Ishikawa (cell line): ENCODE measurements at regions not wholly inside any gene's neighbourhood (a gene's known extent, or its start where the extent isn't known, plus 50 kb on each side); places are given as distances from the start of the nearest gene placed in this dataset.

Source experiments
- CEBPB ChIP-seq: IDR thresholded peaks from 2 replicates; pipeline ENCODE4 v1.6.1; 2012
- CREB1 ChIP-seq: IDR thresholded peaks from 2 replicates; pipeline ENCODE4 v1.6.1; 2012; ENCODE audit warnings: low read depth
- EGR1 ChIP-seq: IDR thresholded peaks from 2 replicates; pipeline ENCODE4 v1.6.1; 2012
- EP300 ChIP-seq: IDR thresholded peaks from 2 replicates; pipeline ENCODE4 v1.6.1; 2012; ENCODE audit warnings: borderline replicate concordance
- FOXM1 ChIP-seq: IDR thresholded peaks from 2 replicates; pipeline ENCODE4 v1.6.1; 2012; ENCODE audit warnings: low read depth, borderline replicate concordance
- NFIC ChIP-seq: IDR thresholded peaks from 2 replicates; pipeline ENCODE4 v1.6.1; 2012
- RAD21 ChIP-seq: IDR thresholded peaks from 2 replicates; pipeline ENCODE4 v1.6.1; 2012; ENCODE audit warnings: low read depth
- TAF1 ChIP-seq: IDR thresholded peaks from 2 replicates; pipeline ENCODE4 v1.6.1; 2012; ENCODE audit warnings: low read depth, mild to moderate bottlenecking
- TCF12 ChIP-seq: IDR thresholded peaks from 2 replicates; pipeline ENCODE4 v1.6.1; 2012; ENCODE audit warnings: low read depth
- TEAD4 ChIP-seq: IDR thresholded peaks from 2 replicates; pipeline ENCODE4 v1.6.1; 2012
- YY1 ChIP-seq: IDR thresholded peaks from 2 replicates; pipeline ENCODE4 v1.6.1; 2012; ENCODE audit warnings: low read depth
- ZBTB7A ChIP-seq: IDR thresholded peaks from 2 replicates; pipeline ENCODE4 v1.6.1; 2012; ENCODE audit warnings: low read depth
- TF ChIP-seq, protein P1 (sequence below): IDR thresholded peaks from 2 replicates; pipeline ENCODE4 v1.6.1; 2012
- TF ChIP-seq, protein P2 (sequence below): IDR thresholded peaks from 2 replicates; pipeline ENCODE4 v1.6.1; 2012
- TF ChIP-seq, protein P3 (sequence below): IDR thresholded peaks from 2 replicates; pipeline ENCODE4 v1.6.1; 2012; ENCODE audit warnings: low read depth, mild to moderate bottlenecking

DNA sequence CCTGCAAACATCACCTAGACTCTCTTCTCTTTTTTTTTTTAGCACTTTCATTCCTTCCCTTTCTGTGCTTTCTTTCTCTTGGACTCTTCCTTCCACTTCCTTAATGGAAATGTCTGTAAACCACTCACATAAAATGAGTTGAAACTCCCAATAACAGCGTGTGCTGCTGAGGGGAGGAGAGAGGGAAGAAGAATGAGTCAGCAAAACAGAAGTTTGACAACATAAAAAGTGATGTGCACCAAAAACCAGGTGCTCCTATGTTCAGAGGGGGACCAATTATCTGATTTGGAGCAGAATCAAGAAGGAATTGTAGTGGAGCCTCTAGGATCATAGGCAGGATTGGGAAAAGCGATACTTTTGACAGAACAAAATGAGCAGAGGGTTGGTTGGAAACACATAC lies 712.1 kb upstream of the IGFBP3 start:
- TF ChIP-seq TEAD4 (no peak), RAD21 (no peak)

DNA sequence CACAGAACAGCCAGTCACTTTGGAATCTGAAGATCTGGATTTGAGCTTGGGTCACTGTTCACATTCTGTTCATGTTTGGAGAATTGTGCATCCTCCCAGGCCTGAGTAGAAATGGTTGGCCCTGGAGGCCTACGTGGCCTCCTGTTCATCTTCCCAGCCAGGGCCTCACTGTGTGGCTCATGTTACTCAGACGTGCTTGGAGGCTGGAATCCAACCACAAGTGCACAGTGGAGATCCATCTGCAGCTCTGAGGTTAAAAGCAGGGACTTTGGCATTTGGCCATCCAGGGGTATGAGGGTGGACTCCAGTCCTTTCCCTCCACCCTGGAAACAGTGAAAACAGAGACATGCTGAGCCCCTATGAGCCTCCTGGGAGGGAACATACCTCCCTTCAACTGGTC lies 709.0 kb upstream of the IGFBP3 start:
- TF ChIP-seq NFIC, result no peak
- TF ChIP-seq TCF12, result no peak
- no peak for TF ChIP-seq EGR1

DNA sequence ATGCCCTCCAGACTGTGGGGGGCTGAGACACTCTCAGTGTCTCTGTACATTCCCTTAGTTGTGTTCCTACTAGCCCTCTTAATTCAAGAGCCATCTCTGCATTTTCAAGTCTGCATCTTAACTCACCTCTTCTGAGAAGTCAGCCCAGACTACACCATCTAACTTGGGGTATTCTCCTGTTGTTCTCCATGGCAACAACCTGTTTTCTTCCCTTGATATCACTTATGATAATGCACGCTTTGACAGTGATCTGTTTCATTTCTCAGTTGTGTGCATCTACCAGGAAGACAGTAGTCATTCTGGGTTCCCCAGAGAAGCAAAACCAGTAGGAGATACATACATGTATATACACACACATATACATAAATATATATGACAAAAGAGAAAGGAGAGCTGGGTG lies 707.3 kb upstream of the IGFBP3 start:
- TF ChIP-seq CEBPB (no peak), EP300 (no peak), CREB1 (no peak), NFIC (no peak), TAF1 (no peak), ZBTB7A (no peak), YY1 (no peak), TCF12 (no peak), FOXM1 (no peak), RAD21 (no peak), TEAD4 (no peak), EGR1 (no peak)
- TF ChIP-seq, protein P1, sequence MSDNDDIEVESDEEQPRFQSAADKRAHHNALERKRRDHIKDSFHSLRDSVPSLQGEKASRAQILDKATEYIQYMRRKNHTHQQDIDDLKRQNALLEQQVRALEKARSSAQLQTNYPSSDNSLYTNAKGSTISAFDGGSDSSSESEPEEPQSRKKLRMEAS, result no peak
- TF ChIP-seq, protein P2, sequence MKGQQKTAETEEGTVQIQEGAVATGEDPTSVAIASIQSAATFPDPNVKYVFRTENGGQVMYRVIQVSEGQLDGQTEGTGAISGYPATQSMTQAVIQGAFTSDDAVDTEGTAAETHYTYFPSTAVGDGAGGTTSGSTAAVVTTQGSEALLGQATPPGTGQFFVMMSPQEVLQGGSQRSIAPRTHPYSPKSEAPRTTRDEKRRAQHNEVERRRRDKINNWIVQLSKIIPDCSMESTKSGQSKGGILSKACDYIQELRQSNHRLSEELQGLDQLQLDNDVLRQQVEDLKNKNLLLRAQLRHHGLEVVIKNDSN, result no peak
- TF ChIP-seq, protein P3, sequence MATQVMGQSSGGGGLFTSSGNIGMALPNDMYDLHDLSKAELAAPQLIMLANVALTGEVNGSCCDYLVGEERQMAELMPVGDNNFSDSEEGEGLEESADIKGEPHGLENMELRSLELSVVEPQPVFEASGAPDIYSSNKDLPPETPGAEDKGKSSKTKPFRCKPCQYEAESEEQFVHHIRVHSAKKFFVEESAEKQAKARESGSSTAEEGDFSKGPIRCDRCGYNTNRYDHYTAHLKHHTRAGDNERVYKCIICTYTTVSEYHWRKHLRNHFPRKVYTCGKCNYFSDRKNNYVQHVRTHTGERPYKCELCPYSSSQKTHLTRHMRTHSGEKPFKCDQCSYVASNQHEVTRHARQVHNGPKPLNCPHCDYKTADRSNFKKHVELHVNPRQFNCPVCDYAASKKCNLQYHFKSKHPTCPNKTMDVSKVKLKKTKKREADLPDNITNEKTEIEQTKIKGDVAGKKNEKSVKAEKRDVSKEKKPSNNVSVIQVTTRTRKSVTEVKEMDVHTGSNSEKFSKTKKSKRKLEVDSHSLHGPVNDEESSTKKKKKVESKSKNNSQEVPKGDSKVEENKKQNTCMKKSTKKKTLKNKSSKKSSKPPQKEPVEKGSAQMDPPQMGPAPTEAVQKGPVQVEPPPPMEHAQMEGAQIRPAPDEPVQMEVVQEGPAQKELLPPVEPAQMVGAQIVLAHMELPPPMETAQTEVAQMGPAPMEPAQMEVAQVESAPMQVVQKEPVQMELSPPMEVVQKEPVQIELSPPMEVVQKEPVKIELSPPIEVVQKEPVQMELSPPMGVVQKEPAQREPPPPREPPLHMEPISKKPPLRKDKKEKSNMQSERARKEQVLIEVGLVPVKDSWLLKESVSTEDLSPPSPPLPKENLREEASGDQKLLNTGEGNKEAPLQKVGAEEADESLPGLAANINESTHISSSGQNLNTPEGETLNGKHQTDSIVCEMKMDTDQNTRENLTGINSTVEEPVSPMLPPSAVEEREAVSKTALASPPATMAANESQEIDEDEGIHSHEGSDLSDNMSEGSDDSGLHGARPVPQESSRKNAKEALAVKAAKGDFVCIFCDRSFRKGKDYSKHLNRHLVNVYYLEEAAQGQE, result no peak

DNA sequence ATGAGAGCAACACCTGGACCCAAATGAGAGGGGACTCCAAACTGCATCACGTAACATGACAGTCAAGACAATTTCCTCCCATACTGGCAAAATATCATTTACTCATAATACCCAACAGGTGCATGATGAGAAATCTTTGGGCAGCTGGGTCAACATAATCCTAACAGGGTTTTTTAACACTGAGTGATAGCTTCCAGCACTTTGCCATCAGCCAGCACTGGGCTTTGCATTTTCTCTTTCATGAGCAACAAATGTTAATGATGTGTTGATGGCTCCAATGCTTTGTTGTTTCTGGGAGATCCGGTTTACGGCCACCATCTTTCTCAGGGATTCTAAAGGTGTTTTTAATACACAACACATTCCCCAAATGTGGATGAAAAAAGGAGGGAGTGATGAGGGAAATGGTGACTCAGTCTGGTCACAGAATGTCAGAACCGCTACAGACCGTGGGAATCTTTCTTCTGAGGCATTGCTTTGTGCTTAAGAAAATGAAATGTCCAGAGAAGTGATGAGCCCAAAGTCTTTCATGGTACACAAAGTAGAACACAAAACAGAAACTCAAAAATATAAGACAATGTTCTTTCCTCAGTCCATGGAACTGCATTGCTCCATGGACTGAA lies 705.7 kb upstream of the IGFBP3 start:
- TF ChIP-seq ZBTB7A, result no peak
- no peak for TF ChIP-seq TCF12
- TF ChIP-seq, protein P3, result no peak
- no peak for TF ChIP-seq RAD21
- TF ChIP-seq, protein P1, result no peak
- TF ChIP-seq CEBPB, result no peak
- no peak for TF ChIP-seq NFIC
- TF ChIP-seq, protein P2, result no peak
- no peak for TF ChIP-seq TAF1

DNA sequence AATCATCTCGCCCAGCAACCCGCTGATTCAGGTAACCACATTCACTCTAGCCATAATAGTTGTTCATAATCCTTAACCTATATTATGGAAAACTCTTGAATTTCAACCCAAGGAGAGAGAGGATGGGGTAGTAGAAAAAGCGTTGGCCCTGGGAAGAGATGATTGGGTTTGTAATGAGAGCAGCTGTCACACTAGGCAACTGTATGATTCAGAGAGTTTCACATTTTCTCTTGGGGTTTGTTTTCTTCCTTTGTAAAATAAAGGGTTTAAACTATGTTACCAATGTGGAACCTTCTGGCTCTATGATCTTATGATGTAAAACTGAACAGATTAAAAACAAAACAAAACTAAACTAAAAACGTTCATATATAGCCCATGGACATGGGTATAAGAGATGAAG lies 705.2 kb upstream of the IGFBP3 start:
- no peak for TF ChIP-seq ZBTB7A
- TF ChIP-seq EGR1, result no peak
- no peak for TF ChIP-seq TCF12
- TF ChIP-seq, protein P1, result no peak
- no peak for TF ChIP-seq CREB1

DNA sequence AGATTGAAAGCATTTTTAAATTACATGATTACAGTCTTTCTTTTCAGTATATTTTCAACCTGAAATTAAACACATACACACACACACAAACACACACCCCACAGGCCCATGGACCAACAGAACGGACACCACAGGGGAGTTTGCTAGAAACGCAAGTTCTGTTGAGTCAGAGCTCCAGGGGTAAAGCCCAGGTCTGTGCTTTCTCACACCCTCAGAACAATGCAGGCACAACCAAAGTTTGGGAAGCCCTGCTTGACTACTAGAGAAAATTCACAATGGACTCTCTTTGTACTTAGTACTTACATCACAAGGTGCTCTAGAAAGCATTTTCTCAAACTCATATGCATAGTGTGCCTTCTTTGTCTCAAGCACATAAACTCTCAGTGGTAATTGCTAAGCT lies 704.0 kb upstream of the IGFBP3 start:
- TF ChIP-seq TEAD4, result no peak
- no peak for TF ChIP-seq NFIC
- no peak for TF ChIP-seq ZBTB7A
- no peak for TF ChIP-seq TCF12
- no peak for TF ChIP-seq FOXM1
- TF ChIP-seq, protein P3, result no peak
- no peak for TF ChIP-seq CREB1
- no peak for TF ChIP-seq CEBPB
- TF ChIP-seq EP300, result no peak
